T47D (cell line): ENCODE measurements at regions not wholly inside any gene's neighbourhood (a gene's known extent, or its start where the extent isn't known, plus 50 kb on each side); places are given as distances from the start of the nearest gene placed in this dataset.
A peak's percentile ranks its signal among the peaks of the same experiment; 100 is the strongest.

ENCODE experiments used
- DNase-seq, 2 experiments: peaks; one replicate each; pipeline versions ENCODE4 v3.0.0 to v3.0.0-alpha.2; 2011 to 2012; ENCODE audit warnings: low read depth in 1 of 2, low spot score in 1 of 2
- JUND ChIP-seq: IDR thresholded peaks from 2 replicates; pipeline ENCODE4 v1.6.1; 2012; ENCODE audit warnings: low read depth
- in situ Hi-C: cut with HindIII; loops from 2 replicates; pipeline ENCODE4 v1.10.0; 2016; ENCODE audit warnings: low sequenced_read_pairs, low pct_unique_long_range_greater_than_20kb

DNA sequence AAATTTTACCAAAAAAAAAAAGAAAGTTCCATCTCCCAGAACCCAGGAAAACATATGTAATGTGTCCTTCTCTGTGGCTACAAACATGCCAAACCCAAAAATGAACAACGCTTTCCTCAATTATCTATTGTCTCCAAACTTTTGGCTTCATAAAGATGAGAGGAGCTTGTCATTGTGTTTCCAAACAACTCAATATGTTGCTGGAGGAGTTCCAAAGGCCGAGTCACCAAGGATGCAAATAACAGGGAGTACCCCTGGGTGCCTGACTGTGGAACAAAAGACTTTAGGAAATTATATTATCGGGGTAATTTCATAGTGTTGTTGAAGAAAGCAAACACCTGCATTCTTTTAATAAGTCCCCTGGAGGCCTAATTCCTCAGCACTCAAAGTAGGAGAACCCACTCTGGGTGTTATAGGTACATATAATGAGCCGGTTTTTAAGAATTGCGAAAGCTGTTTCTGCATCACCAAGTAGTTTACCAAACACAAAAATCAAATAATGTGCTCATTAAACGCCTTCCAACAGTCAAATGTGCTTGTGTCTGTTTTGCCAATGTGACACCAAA is 206.3 kb upstream of the PRICKLE2 start:
- in situ Hi-C loops: no loop called here
- no peak for TF ChIP-seq JUND
- DNase-seq: no peak

DNA sequence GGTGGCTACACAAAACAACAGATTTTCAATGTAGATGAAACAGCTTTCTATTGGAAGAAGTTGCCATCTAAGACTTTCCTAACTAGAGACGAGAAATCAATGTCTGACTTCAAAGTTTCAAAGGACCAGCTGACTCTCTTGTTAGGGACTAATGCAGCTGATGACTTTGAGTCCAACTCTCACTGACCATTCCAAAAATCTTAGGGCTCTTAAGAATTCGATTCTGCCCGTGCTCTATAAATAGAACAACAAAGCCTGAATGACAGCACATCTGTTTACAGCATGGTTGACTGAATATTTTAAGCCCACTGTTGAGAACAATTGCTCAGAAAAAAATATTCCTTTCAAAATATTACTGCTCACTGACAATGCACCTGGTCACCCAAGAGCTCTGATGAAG is 202.4 kb upstream of the PRICKLE2 start:
- no peak for DNase-seq
- in situ Hi-C loops: no loop called here
- no peak for TF ChIP-seq JUND

DNA sequence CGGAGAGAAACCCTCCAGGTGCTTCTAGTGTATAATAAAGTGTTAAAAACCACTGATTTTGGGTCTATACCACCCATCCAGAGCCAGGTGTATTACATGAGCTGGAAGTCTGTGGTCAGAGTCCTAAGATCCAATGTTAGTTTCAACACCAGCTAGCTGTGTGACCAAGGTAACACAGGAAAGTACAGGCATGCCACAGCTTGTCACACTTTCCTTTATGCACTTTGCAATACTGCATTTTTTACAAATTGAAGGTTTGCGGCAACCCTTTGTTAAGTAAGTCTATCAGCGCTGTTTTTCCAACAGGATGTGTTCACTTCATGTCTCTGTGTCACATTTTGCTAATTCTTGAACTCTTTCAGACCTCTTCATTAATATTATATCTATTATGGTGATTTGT is 201.3 kb upstream of the PRICKLE2 start:
- TF ChIP-seq JUND: no peak
- in situ Hi-C loops: no loop called here
- no peak for DNase-seq

DNA sequence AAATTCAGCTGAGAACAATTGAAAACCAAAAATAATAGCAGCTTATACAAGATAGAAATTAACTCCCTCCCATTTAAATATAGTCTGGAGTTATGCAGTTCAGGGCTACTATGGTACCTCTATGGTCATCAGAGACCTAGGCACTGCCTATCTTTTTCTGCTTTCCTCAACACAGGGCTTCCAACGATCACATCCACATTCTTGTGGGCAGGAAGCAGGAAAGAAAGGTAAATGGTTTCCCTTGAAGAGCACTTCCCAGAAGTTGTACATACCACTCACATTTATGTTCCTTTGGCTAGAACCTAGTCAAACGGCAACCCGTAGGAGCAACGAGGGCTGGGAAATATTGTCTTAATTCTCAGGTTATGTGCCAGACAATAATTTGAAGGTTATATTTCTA is 197.7 kb upstream of the PRICKLE2 start:
- DNase-seq: no peak
- TF ChIP-seq JUND: no peak
- in situ Hi-C loops: no loop called here

DNA sequence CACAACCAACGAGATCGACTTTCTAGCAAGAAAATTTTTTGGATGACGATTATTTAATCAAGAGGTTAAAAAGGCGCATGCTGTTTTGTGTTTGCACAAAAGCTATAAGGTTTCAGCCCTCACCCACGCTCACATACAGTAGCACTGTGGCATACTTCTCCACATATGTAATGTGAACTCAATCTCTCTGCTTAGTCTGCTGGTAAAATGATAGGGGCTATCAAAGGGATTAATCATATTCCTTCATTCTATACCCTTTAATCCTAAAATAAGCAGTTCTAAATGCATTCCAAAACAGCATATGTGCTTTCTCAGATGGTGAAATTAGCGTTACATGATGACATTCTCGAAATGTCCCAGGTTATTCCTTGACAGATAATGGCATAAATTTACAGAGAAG is 196.9 kb upstream of the PRICKLE2 start:
- in situ Hi-C loops: no loop called here
- no peak for DNase-seq
- TF ChIP-seq JUND: no peak

DNA sequence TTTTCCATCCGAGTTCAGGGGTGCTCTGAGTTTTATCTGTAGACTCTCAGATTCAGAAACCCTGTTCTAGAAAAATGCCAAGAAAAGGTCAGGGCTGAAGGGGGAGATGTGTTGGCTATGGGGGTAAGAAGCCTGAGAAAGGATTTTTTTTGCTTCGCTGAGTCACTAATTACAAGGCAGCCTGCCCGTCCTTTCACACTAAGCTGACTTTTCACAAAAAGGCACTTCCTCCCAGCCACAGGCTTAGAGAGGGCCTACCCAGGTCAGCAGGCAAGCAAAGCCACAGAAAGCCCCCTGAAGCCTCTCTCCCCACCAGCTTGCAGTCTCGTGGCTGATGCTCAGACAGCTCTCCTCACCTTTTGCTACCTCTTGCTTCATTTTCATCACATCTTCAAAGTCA is 192.6 kb upstream of the PRICKLE2 start:
- DNase-seq: no peak
- no peak for TF ChIP-seq JUND
- in situ Hi-C loops: no loop called here

DNA sequence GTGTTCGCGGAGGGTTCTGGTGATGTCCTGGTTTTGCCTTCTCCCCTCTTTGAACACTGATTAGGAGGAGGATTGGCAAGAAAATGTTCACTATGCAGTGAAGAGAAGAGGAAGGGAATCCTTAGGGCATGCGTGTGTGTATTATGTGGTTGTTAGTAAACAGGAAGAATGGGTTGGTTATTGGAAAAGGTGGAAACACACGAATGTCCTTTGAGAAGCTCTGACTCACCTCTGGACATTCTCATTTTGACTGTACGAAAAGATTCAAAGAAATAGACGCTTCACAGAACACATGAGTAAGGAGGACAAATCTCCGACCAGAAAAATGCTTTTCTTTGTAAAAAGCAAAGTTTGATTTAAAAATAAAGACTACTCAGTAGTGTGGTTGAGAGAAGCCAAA is 188.8 kb upstream of the PRICKLE2 start:
- DNase-seq: no peak
- in situ Hi-C loops: no loop called here
- TF ChIP-seq JUND: no peak

DNA sequence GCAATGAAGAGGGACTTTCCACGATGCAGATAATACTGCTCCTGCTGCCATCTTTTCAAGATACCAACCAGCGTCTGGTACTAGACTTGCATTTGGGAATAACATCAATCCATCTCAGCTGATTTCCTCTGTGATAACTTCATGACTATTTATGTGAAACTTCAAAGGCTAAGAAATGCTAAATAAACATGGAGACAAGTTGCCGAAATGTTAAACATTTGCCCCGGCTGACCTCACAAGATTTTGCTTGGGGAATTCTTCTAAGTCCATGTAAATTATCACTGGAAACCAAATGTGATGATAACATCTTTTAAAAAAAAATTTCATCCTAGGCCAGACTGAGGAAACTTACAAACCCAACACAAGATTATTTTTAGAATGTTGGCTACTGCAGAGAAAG is 185.8 kb upstream of the PRICKLE2 start:
- TF ChIP-seq JUND: no peak
- in situ Hi-C loops: no loop called here
- no peak for DNase-seq

DNA sequence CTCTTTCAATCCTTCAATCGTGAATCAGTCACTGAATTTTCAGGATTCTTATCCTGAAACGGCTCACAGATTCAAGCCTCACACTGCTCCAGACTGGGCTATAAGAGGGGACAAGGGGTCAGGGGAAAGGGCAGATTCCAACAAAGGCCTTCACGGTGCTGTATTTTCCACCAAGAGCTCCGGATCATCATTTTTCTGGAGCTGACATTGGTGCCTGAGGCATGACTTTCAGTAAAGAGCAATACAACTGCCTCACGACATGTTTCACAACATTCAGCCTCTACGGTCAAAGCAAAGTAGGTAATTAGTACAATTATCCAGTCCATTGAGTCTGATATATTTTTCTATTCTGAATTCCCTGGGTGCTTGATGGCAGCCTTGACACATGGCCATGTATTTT is 185.0 kb upstream of the PRICKLE2 start:
- no peak for DNase-seq
- TF ChIP-seq JUND: no peak
- in situ Hi-C loops: no loop called here

DNA sequence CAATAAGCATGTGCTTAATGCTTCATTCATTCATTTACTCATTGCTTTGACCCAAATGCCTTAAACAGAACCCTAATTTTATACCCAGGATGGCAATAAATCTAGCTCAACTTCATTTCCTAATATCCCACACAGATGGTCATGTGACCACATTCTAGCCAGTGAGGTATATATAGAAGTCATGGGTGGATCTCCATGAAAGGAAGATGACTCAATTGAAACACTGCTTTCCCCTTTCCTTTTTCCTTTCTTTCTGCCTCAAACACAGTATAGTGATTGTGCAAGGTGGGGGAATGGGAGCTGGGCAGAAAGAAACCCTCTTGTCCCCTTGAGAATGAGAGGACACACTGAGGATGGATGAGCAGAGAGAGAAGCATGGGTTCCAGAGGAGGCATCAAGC is 183.5 kb upstream of the PRICKLE2 start:
- DNase-seq: no peak
- in situ Hi-C loops: no loop called here

DNA sequence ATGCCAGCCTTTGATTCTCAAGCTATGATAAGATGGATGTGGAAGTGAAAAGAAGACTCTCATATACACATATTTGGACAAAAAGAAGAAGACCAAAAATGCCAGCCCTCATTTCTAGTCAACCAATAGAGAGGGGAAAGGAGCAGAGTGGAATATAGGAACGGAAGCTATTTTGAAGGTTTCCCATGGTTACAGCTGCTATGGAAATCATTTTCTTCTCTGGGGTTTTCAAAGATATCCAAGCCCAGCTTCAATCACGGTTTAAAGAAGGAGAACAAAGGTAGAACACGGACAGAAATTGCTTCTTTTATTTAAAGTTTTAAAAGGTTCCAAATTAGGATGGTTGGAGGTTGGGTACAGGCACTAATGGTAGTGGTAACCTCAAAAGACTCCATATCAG is 181.0 kb upstream of the PRICKLE2 start:
- no peak for DNase-seq
- in situ Hi-C loops: no loop called here
- TF ChIP-seq JUND: no peak

More for the DNA sequence above, 183.5 kb upstream of the PRICKLE2 start:
- no peak for TF ChIP-seq JUND

DNA sequence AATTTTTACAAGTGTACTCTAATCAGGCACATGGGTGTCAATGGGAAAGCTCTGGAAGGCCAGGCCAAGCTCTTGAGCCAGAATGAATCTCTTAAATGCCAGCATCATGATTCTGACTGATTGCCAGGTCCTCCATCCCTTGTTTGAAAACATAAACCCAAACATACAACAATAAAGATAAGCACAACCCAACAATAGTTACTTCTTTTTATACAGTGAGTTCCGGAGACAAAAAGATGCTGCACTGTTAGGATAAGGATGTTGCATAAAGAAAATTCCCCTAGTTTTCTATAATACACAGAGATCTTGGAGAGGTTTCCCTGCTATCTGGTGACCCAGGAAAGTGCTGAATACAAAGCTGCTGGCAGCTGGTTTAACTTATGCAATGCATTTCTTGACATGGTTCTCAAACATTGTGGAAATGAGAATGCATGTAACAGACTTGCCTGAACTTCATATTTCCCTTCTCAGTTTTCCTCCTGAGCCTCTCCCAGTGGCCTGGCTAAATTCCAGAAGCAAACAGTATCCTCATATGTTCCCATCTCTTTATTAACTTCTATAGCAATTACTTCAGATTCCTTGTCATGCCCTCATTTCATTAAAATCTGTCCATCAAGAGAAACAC is 180.1 kb upstream of the PRICKLE2 start:
- TF ChIP-seq JUND: no peak
- in situ Hi-C loops: no loop called here
- DNase-seq: no peak

DNA sequence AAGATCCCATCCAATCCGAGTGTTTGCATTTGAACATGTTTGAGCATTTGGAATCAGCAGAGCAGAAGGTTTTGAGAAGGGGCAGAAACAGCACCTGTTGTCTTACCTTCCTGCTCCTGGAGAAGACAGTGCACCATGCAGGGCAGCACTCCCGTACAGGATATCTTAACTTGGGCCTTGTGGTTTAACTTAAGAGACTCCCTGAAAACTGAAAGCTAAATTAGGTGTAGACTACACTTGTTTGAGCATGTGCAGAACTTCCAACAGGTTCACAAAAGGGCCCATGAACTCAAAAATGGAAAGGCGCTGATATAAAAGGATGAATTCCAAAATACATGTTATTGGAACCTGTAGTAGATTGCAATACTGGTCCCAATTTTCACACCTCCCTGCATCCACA is 175.4 kb upstream of the PRICKLE2 start:
- TF ChIP-seq JUND: no peak
- DNase-seq: no peak
- in situ Hi-C loops: no loop called here

DNA sequence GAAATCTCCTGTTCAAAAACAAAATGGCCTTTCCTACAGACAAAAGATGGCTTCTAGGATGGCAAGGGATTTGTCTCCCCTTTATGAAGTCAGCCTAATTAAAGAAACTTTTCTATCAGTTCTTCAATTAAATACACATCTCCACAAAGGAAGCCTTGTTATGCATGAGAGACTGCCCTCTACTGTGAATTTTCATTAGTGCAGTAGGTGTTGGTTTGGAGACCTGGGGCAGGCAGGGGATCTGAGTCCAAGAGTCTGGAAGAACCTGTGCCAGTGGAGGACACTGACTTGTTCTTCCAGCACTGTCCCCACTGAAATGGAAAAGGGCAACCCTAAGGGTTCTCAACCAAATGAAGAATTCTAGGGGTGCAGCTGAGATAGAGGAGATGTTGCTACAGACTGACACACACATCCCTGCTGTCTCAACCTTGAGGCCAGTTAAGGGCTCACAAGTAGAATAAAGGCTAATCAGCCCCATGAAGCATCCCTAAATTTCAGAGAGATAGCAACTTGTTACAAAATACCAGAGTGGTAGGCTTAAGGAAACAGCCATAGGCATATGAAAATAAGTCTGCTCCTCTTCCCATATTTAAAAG is 174.0 kb upstream of the PRICKLE2 start:
- DNase-seq: peak; percentile 29 to 77
- in situ Hi-C loops: no loop called here
- no peak for TF ChIP-seq JUND
